Suppressor macrophage (primary cell): ENCODE measurements at regions not wholly inside any gene's neighbourhood (a gene's known extent, or its start where the extent isn't known, plus 50 kb on each side); places are given as distances from the start of the nearest gene placed in this dataset.

Experiments used
- DNase-seq, 4 experiments: peaks; one replicate each; pipeline ENCODE4 v3.0.0-alpha.2; 2020 to 2022

- DNase-seq: peak in 1 of 4 experiments; percentile 6
Observed at GRCh38 chr1:209316929-209317328, 266.6 kb upstream of the CAMK1G start.

- no peak for DNase-seq
Observed at GRCh38 chr1:209318181-209319056, 265.1 kb upstream of the CAMK1G start.

GRCh38 chr1:209319057-209319432, 264.5 kb upstream of the CAMK1G start:
- DNase-seq: no peak

GRCh38 chr1:209319549-209319948, 264.0 kb upstream of the CAMK1G start:
- no peak for DNase-seq

- no peak for DNase-seq
Observed at GRCh38 chr1:209323743-209324142, 259.8 kb upstream of the CAMK1G start.

- DNase-seq: no peak
Observed at GRCh38 chr1:209324901-209325871, 258.3 kb upstream of the CAMK1G start.

- no peak for DNase-seq
Observed at GRCh38 chr1:209326076-209326475, 257.4 kb upstream of the CAMK1G start.

- no peak for DNase-seq
Observed at GRCh38 chr1:209326831-209327230, 256.7 kb upstream of the CAMK1G start.

GRCh38 chr1:209328196-209328595, 255.3 kb upstream of the CAMK1G start:
- no peak for DNase-seq

GRCh38 chr1:209335178-209335577, 248.3 kb upstream of the CAMK1G start:
- DNase-seq: peak; percentile 29 to 59 (median 44)

GRCh38 chr1:209341146-209341545, 242.4 kb upstream of the CAMK1G start:
- DNase-seq: no peak

GRCh38 chr1:209341673-209342420, 241.7 kb upstream of the CAMK1G start:
- DNase-seq: no peak

GRCh38 chr1:209342441-209343175, 240.9 kb upstream of the CAMK1G start:
- DNase-seq: no peak

GRCh38 chr1:209343511-209343910, 240.0 kb upstream of the CAMK1G start:
- no peak for DNase-seq

- no peak for DNase-seq
Observed at GRCh38 chr1:209344156-209344555, 239.4 kb upstream of the CAMK1G start.

- DNase-seq: no peak
Observed at GRCh38 chr1:209349363-209350308, 233.9 kb upstream of the CAMK1G start.

- no peak for DNase-seq
Observed at GRCh38 chr1:209353053-209353452, 230.5 kb upstream of the CAMK1G start.

GRCh38 chr1:209354111-209354839, 229.2 kb upstream of the CAMK1G start:
- peak; percentile 79 to 91 (median 83) for DNase-seq

GRCh38 chr1:209354840-209355165, 228.7 kb upstream of the CAMK1G start:
- DNase-seq: no peak

GRCh38 chr1:209355415-209355814, 228.1 kb upstream of the CAMK1G start:
- DNase-seq: no peak
